Neural crest cell (in vitro differentiated cells): ENCODE measurements at regions not wholly inside any gene's neighbourhood (a gene's known extent, or its start where the extent isn't known, plus 50 kb on each side); places are given as distances from the start of the nearest gene placed in this dataset.

Experiments
- DNase-seq: peaks from one replicate; pipeline ENCODE4 v3.0.0; 2021; ENCODE audit warnings: low read depth, mixed read lengths, low spot score
- H3K27ac Mint-ChIP-seq: one replicate; pipeline ENCODE4 v1.8.0; 2021; ENCODE audit warnings: mild to moderate bottlenecking, mixed read lengths; ENCODE audit not compliant: unreplicated experiment
- H3K27me3 Mint-ChIP-seq: 2 replicates; pipeline ENCODE4 v1.8.0; 2021; ENCODE audit warnings: low read depth, mild to moderate bottlenecking, mixed read lengths
- H3K36me3 Mint-ChIP-seq: 2 replicates; pipeline ENCODE4 v1.8.0; 2021; ENCODE audit warnings: low read depth, mild to moderate bottlenecking, mixed read lengths
- H3K4me1 Mint-ChIP-seq: 2 replicates; pipeline ENCODE4 v1.8.0; 2021; ENCODE audit warnings: mixed read lengths
- H3K4me3 Mint-ChIP-seq: one replicate; pipeline ENCODE4 v1.8.0; 2021; ENCODE audit warnings: mild to moderate bottlenecking, mixed read lengths
- H3K9me3 Mint-ChIP-seq: 2 replicates; pipeline ENCODE4 v1.8.0; 2021; ENCODE audit warnings: mixed read lengths
- TF ChIP-seq, protein P1 (sequence below): fragments of 200-600 bp; sonication (generic); conservative IDR thresholded peaks from 2 replicates; pipeline ENCODE4 v1.5.0; 2021; ENCODE audit warnings: antibody characterized with exemption, mild to moderate bottlenecking

DNA sequence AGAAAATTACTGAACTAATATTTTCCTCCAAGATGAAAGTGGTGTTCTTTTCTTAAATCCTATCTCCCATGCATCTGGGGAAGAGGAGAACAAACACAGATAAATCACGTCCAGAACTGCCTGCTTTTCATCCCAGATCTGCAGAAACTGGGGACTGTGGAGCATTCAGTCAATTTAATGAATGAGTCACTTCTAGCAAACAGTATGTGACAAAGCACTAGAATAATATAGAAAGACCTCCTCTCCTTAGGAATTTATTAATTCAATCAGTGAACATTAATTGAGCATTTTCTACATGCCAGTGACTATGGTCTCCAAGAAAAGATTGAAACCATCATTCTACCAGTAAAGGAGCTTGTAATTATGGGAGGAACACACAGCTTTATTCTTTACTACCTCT, 693.4 kb upstream of the ID2 start:
- no peak for DNase-seq
- Mint-ChIP-seq H3K4me1 (no peaks in the 10 kb centered on the region), H3K27me3 (no peaks in the 10 kb centered on the region), H3K4me3 (no peak overlapping the region), H3K9me3 (peaks cover 7% of the 10 kb centered on the region), H3K27ac (no peak overlapping the region), H3K36me3 (no peaks in the 10 kb centered on the region)
- TF ChIP-seq, protein P1, sequence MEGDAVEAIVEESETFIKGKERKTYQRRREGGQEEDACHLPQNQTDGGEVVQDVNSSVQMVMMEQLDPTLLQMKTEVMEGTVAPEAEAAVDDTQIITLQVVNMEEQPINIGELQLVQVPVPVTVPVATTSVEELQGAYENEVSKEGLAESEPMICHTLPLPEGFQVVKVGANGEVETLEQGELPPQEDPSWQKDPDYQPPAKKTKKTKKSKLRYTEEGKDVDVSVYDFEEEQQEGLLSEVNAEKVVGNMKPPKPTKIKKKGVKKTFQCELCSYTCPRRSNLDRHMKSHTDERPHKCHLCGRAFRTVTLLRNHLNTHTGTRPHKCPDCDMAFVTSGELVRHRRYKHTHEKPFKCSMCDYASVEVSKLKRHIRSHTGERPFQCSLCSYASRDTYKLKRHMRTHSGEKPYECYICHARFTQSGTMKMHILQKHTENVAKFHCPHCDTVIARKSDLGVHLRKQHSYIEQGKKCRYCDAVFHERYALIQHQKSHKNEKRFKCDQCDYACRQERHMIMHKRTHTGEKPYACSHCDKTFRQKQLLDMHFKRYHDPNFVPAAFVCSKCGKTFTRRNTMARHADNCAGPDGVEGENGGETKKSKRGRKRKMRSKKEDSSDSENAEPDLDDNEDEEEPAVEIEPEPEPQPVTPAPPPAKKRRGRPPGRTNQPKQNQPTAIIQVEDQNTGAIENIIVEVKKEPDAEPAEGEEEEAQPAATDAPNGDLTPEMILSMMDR, result no peak

DNA sequence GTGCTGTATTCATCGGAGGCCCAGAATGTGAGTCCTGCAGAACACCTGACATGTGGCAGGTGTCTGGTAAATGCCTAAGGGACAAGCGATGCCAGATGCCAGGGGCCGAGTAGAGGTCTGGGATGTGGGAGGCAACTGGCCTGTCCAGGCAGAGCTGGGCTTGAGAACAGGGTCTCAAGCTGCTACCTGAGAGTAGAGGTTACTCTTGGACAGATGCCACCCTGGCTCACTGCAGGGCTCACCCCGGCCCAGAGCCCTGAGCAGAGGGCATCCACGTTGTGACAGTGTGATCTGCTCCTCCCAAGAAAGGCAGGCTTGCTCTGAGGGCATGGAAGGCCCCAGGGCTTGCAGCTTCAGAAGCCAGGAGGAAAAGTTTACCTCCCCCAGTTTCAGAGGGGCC, 692.0 kb upstream of the ID2 start:
- H3K4me3 Mint-ChIP-seq, result no peak overlapping the region
- TF ChIP-seq, protein P1, result no peak
- H3K27me3 Mint-ChIP-seq, result no peaks in the 10 kb centered on the region
- no peaks in the 10 kb centered on the region for H3K36me3 Mint-ChIP-seq
- no peak overlapping the region for H3K27ac Mint-ChIP-seq
- H3K9me3 Mint-ChIP-seq, result peaks cover 7% of the 10 kb centered on the region
- no peak for DNase-seq
- no peaks in the 10 kb centered on the region for H3K4me1 Mint-ChIP-seq

DNA sequence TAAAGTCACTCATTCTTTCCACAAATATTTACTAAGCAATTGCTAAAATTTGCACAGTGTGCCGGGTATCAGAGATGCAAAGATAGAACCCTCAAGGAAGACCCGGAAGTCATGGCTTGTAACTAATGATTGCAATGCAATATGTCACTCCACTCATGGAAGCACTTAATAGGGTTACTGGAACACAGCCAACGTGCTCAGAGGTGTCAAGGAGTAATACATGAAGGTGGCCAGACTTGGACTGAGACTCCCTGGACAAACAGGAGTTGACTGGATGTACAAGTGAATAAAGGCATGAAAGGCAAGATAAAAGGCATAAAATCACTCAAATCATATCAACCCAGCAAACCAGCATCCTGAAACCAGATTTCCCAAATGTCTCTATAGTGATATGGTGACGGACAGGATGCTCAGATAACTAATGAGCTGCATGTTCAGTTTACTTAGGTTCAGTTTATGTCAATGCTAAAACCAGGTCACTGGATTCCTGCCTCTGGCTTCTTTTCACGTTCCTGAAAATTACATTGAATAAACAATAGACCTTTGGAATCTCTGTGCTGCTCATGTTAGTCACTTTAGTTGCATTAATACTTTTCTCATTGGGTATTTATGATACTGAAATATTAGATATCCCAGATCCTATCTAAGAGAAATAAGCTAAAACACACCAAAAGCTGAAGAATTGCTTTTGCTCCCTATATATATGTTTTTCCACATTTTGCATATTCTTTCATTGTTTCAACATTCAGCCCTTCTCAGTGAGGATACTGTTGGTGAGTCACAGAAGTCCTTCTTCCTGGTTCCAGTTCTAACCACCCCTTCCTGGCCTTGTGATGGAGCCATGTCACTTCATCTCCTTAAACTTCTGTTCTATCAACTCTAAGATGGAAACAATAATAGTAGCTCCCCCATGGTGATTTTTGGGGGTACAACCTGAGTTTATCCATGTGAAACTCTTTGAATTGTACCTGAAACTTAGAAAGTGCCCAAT, 688.9 kb upstream of the ID2 start:
- H3K36me3 Mint-ChIP-seq, result no peaks in the 10 kb centered on the region
- H3K27ac Mint-ChIP-seq, result no peak overlapping the region
- peaks cover 11% of the 10 kb centered on the region for H3K4me1 Mint-ChIP-seq
- TF ChIP-seq, protein P1, result no peak
- no peaks in the 10 kb centered on the region for H3K27me3 Mint-ChIP-seq
- H3K4me3 Mint-ChIP-seq, result no peak overlapping the region
- H3K9me3 Mint-ChIP-seq, result no peaks in the 10 kb centered on the region
- DNase-seq, result no peak

DNA sequence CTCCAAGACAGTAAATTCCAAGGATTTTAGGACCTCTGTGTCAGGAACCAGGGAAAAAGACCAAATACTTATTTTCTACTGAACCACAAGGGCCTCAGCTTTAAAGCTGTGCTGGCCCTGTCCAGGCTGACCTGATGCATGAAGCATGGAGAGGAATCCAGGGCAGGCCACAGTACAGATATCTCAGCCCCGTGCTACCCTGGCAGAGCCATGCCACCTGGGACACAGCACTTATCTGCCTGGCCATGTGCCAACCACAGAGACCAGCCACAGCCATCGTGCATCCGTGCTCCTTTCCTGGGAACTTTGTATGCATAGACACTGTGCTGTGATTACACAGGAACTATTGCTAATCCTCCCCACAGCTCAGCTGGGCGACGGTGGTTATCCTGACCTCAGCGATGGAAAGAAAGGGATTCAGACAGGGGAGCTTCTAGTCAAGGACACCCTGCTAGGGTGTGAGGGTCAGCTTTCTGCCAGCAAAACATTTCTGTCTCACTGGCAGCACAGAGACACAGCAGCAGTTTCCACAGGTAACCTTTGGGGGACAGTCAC, 687.4 kb upstream of the ID2 start:
- Mint-ChIP-seq H3K4me1 (peaks cover 11% of the 10 kb centered on the region), H3K27me3 (no peaks in the 10 kb centered on the region), H3K27ac (no peak overlapping the region), H3K36me3 (no peaks in the 10 kb centered on the region), H3K4me3 (no peak overlapping the region), H3K9me3 (no peaks in the 10 kb centered on the region)
- no peak for DNase-seq
- TF ChIP-seq, protein P1, result no peak

- Mint-ChIP-seq H3K27ac (no peak overlapping the region), H3K4me3 (no peak overlapping the region), H3K36me3 (no peaks in the 10 kb centered on the region), H3K27me3 (no peaks in the 10 kb centered on the region), H3K9me3 (no peaks in the 10 kb centered on the region), H3K4me1 (peaks cover 16% of the 10 kb centered on the region)
- no peak for DNase-seq
- TF ChIP-seq, protein P1, result no peak
Observed at GRCh38 chr2:7997279-7997678, 684.6 kb upstream of the ID2 start.
